ENCODE measurements at regions not wholly inside any gene's neighbourhood (a gene's known extent, or its start where the extent isn't known, plus 50 kb on each side); places are given as distances from the start of the nearest gene placed in this dataset.

DNA sequence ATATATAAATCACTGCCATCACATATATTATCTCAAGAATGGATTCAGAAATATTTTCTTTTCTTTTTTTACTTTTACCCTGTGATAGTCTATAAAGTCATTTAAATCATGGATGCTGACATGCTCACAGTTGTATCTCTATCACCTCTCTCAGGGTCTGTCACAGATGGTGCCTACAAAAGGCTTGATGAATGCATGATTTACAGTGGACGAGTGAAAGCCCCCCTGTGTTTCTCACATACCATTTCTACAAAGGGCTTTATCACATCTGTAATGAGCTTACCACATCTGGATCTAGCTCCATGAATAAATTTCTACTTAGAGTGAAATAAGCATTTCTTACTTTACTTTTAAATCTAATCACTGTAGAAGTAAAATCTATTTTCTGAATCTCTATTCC, 121.4 kb upstream of the CARD18 start:
- intact Hi-C loops (cut with DNase I), result no loop called here
- WGBS, 2 donors, result 65 to 67% methylated on average over 1 of the region's 1 CpG
- Histone ChIP-seq H3K4me1 (no peaks in the 10 kb centered on the region), H3K27ac (no peak overlapping the region), H3K36me3 (no peaks in the 10 kb centered on the region), H3K9me3 (no peaks in the 10 kb centered on the region), H3K4me3 (no peak overlapping the region), H3K27me3 (no peaks in the 10 kb centered on the region)
- TF ChIP-seq CTCF (IDR thresholded peaks at IDR 0.05), result no peak
- no peak for TF ChIP-seq POLR2A (IDR thresholded peaks at IDR 0.05)
- no peak for DNase-seq

DNA sequence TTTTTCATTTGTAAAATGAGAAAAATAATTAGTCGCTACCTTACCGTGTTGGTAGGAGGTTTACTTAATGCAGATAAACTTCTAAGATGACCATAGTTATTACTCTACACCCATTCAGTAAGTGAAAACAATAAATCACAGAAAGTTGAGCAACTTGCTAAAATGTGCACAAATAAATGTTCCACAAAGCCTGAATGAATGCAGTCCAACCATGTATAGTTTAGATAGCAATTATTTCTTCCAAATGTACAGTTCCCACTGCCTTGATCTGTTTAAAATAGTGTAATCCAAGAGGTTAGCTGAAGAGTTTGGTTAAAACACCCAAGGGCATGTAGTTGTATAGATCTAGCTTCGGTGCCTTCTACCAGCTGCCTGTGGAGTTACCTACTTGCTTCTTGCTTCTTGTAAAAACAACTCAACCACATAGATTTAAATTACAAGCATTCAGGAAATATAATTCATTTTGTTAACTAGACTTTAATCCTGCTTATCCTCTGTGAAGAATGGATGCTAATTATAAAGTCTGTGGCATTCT, 106.3 kb upstream of the CARD18 start:
- intact Hi-C loops (cut with DNase I), result no loop called here
- TF ChIP-seq POLR2A (IDR thresholded peaks at IDR 0.05) (no peak), CTCF (IDR thresholded peaks at IDR 0.05) (no peak)
- no peak for DNase-seq
- H3K36me3 ChIP-seq, result no peaks in the 10 kb centered on the region
- no peak overlapping the region for H3K27ac ChIP-seq
- peaks cover 0 to 5% (median 0%) of the 10 kb centered on the region in 3 donors for H3K4me1 ChIP-seq
- H3K4me3 ChIP-seq, result no peak overlapping the region
- H3K27me3 ChIP-seq, result no peaks in the 10 kb centered on the region
- H3K9me3 ChIP-seq, result no peaks in the 10 kb centered on the region
- WGBS, 2 donors, result 84 to 87% methylated on average over 3 of the region's 3 CpGs

GRCh38 chr11:105244160-105244825, 104.7 kb upstream of the CARD18 start:
- DNase-seq, result no peak
- Histone ChIP-seq H3K9me3 (no peaks in the 10 kb centered on the region), H3K4me3 (no peak overlapping the region), H3K36me3 (no peaks in the 10 kb centered on the region), H3K27ac (peak overlapping the region in 1 of 4 donors; percentile 15), H3K27me3 (no peaks in the 10 kb centered on the region), H3K4me1 (peaks cover 0 to 5% (median 0%) of the 10 kb centered on the region in 3 donors)
- intact Hi-C loops (cut with DNase I), result no loop called here
- no peak for TF ChIP-seq POLR2A (IDR thresholded peaks at IDR 0.05)
- TF ChIP-seq CTCF (IDR thresholded peaks at IDR 0.05), result no peak
- WGBS, 2 donors, result 14 to 28% methylated on average over 4 of the region's 4 CpGs

- H3K36me3 ChIP-seq, result no peaks in the 10 kb centered on the region
- no peak overlapping the region for H3K27ac ChIP-seq
- DNase-seq, result no peak
- H3K27me3 ChIP-seq, result no peaks in the 10 kb centered on the region
- 75 to 81% methylated on average over 1 of the region's 1 CpG for WGBS, 2 donors
- intact Hi-C loops (cut with DNase I), result no loop called here
- peaks cover 0 to 5% (median 0%) of the 10 kb centered on the region in 3 donors for H3K4me1 ChIP-seq
- no peak overlapping the region for H3K4me3 ChIP-seq
- H3K9me3 ChIP-seq, result no peaks in the 10 kb centered on the region
- TF ChIP-seq CTCF (IDR thresholded peaks at IDR 0.05), result no peak
Observed at GRCh38 chr11:105241136-105241535, 101.6 kb upstream of the CARD18 start.

DNA sequence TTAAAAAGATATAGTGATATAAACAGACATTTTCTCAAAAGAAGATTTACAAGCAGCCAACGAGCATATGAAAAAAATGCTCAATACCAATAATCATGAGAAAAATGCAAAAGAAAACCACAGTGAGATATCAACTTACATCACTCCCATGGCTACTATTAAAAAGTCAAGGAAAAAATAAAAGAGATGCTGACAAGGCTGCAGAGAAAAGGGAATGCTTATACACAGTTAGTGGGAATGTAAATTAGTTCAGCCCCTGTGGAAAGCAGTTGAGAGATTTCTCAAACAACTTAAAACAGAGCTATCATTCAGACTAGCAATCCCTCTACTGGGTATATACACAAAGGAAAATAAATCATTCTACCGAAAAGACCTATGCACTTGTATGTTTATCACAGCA, 97.1 kb upstream of the CARD18 start:
- DNase-seq, result no peak
- 52 to 68% methylated on average over 2 of the region's 2 CpGs for WGBS, 2 donors

More for the DNA sequence above, 97.1 kb upstream of the CARD18 start:
- Histone ChIP-seq H3K9me3 (no peaks in the 10 kb centered on the region), H3K27ac (no peak overlapping the region), H3K4me3 (no peak overlapping the region), H3K27me3 (no peaks in the 10 kb centered on the region), H3K4me1 (no peaks in the 10 kb centered on the region), H3K36me3 (no peaks in the 10 kb centered on the region)
- TF ChIP-seq CTCF (IDR thresholded peaks at IDR 0.05) (no peak), POLR2A (IDR thresholded peaks at IDR 0.05) (no peak)
- intact Hi-C loops (cut with DNase I), result no loop called here
